MM.1S (cell line): ENCODE measurements at regions not wholly inside any gene's neighbourhood (a gene's known extent, or its start where the extent isn't known, plus 50 kb on each side); places are given as distances from the start of the nearest gene placed in this dataset.

Experiments
- DNase-seq: peaks from one replicate; pipeline ENCODE4 v3.0.0-alpha.2; 2015
- H2AFZ ChIP-seq: fragments of 300-600 bp; sonication (generic); 2 replicates; pipeline ENCODE4 v1.6.0; 2016; ENCODE audit warnings: antibody characterized with exemption, low read length
- H3F3A ChIP-seq: fragments of 300-600 bp; sonication (generic); 2 replicates; pipeline ENCODE4 v1.6.1; 2016; ENCODE audit warnings: mild to moderate bottlenecking, antibody characterized with exemption, low read length, moderate library complexity, mixed read lengths; ENCODE audit not compliant: insufficient read depth
- H3K27ac ChIP-seq: fragments of 300-600 bp; sonication (generic); 2 replicates; pipeline ENCODE4 v1.5.1; 2016; ENCODE audit warnings: mild to moderate bottlenecking, low read length
- H3K27me3 ChIP-seq: fragments of 300-600 bp; sonication (generic); replicated peaks from 2 replicates; pipeline ENCODE4 v1.6.0; 2016; ENCODE audit warnings: low read length; ENCODE audit not compliant: insufficient read depth
- H3K36me3 ChIP-seq: fragments of 300-600 bp; sonication (generic); replicated peaks from 2 replicates; pipeline ENCODE4 v1.6.1; 2016; ENCODE audit warnings: mild to moderate bottlenecking, low read length, mixed read lengths; ENCODE audit not compliant: insufficient read depth
- H3K4me1 ChIP-seq: fragments of 300-600 bp; sonication (generic); 2 replicates; pipeline ENCODE4 v1.6.1; 2016; ENCODE audit warnings: low read length, mixed read lengths
- H3K4me2 ChIP-seq: fragments of 300-600 bp; sonication (generic); 2 replicates; pipeline ENCODE4 v1.6.0; 2016; ENCODE audit warnings: low read depth, low read length
- H3K4me3 ChIP-seq: fragments of 300-600 bp; sonication (generic); 2 replicates; pipeline ENCODE4 v1.5.1; 2016; ENCODE audit warnings: low read length, mixed read lengths
- H3K79me2 ChIP-seq: fragments of 300-600 bp; sonication (generic); 2 replicates; pipeline ENCODE4 v1.6.1; 2016; ENCODE audit warnings: mixed run types, low read length, mixed read lengths
- H3K9ac ChIP-seq: fragments of 300-600 bp; sonication (generic); 2 replicates; pipeline ENCODE4 v1.6.1; 2016; ENCODE audit warnings: low read length, mixed read lengths
- H3K9me2 ChIP-seq: fragments of 300-600 bp; sonication (generic); replicated peaks from 2 replicates; pipeline ENCODE4 v1.6.1; 2016; ENCODE audit warnings: mild to moderate bottlenecking, low read length, mixed read lengths; ENCODE audit not compliant: insufficient read depth
- H3K9me3 ChIP-seq: fragments of 300-600 bp; sonication (generic); replicated peaks from 2 replicates; pipeline ENCODE4 v1.6.1; 2016; ENCODE audit warnings: mild to moderate bottlenecking, low read length, mixed read lengths; ENCODE audit not compliant: insufficient read depth
- H4K20me1 ChIP-seq: fragments of 300-600 bp; sonication (generic); 2 replicates; pipeline ENCODE4 v1.6.1; 2016; ENCODE audit warnings: mild to moderate bottlenecking, low read length, moderate library complexity, mixed read lengths; ENCODE audit not compliant: insufficient read depth
- EZH2 ChIP-seq: fragments of 300-600 bp; sonication (generic); optimal IDR thresholded peaks from 2 replicates; pipeline ENCODE3; 2017; ENCODE audit warnings: low read depth, mild to moderate bottlenecking, antibody characterized with exemption, low read length, mixed read lengths
- EZH2phosphoT487 ChIP-seq: fragments of 300-600 bp; sonication (generic); IDR thresholded peaks from 2 replicates; pipeline ENCODE4 v1.6.1; 2018; ENCODE audit warnings: antibody characterized with exemption, low read length
- TF ChIP-seq, protein P1 (sequence below): fragments of 300-600 bp; sonication (generic); IDR thresholded peaks from 2 replicates; pipeline ENCODE4 v1.5.1; 2016; ENCODE audit warnings: antibody characterized with exemption, low read length, mixed read lengths

DNA sequence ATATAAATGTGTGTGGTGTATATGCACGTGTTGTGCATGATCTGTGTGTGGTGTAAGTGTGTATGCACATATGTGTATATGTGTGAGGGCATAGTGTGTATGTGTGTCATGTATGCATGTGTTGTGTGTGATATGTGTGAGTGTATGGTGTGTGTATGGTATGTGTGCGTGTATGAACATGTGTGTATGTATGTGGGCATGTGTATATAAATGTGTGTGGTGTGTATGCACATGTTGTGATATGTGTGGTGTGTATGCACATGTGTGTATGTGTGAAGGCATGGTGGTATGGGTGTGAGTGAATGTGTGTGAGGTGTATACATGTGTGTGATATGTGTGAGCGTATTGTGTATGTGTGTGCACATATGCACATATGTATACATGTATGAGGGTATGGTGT lies 198.7 kb downstream of the RBFOX3 start:
- Histone ChIP-seq H3F3A (no peaks in the 10 kb centered on the region), H3K4me2 (no peak overlapping the region), H3K9me3 (no peaks in the 10 kb centered on the region), H3K79me2 (no peaks in the 10 kb centered on the region), H3K9me2 (no peaks in the 10 kb centered on the region), H4K20me1 (no peaks in the 10 kb centered on the region), H2AFZ (no peak overlapping the region), H3K36me3 (no peaks in the 10 kb centered on the region), H3K4me3 (no peak overlapping the region), H3K9ac (no peak overlapping the region), H3K4me1 (no peaks in the 10 kb centered on the region), H3K27me3 (peaks cover 100% of the 10 kb centered on the region), H3K27ac (no peak overlapping the region)
- DNase-seq: no peak
- TF ChIP-seq, protein P1, sequence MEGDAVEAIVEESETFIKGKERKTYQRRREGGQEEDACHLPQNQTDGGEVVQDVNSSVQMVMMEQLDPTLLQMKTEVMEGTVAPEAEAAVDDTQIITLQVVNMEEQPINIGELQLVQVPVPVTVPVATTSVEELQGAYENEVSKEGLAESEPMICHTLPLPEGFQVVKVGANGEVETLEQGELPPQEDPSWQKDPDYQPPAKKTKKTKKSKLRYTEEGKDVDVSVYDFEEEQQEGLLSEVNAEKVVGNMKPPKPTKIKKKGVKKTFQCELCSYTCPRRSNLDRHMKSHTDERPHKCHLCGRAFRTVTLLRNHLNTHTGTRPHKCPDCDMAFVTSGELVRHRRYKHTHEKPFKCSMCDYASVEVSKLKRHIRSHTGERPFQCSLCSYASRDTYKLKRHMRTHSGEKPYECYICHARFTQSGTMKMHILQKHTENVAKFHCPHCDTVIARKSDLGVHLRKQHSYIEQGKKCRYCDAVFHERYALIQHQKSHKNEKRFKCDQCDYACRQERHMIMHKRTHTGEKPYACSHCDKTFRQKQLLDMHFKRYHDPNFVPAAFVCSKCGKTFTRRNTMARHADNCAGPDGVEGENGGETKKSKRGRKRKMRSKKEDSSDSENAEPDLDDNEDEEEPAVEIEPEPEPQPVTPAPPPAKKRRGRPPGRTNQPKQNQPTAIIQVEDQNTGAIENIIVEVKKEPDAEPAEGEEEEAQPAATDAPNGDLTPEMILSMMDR: no peak
- TF ChIP-seq EZH2 (no peak), EZH2phosphoT487 (no peak)

DNA sequence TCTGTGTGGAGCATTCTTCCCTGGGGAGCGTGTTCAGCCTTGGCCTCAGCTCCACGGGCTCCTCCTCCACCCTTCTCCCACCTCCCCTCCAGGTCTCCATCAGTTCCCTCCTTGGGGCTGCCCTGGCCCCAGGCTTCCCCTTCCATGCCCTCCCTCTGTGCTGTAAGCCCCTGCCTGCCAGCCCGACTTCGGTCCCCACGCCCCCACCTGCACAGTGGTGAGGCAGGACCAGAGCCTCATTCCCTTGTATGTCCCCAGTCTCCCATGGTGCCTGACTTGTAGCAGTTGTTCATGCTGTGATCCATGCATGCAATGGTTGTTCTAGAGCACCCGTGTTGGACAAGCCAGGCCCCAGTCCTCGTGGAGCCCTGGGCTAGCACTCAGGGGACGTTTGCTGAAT lies 199.4 kb downstream of the RBFOX3 start:
- Histone ChIP-seq H3K36me3 (no peaks in the 10 kb centered on the region), H3K4me2 (no peak overlapping the region), H3K9me3 (no peaks in the 10 kb centered on the region), H3K27ac (no peak overlapping the region), H3K4me1 (no peaks in the 10 kb centered on the region), H3K4me3 (no peak overlapping the region), H2AFZ (no peak overlapping the region), H3F3A (no peaks in the 10 kb centered on the region), H3K9ac (no peak overlapping the region), H4K20me1 (no peaks in the 10 kb centered on the region), H3K9me2 (no peaks in the 10 kb centered on the region), H3K79me2 (no peaks in the 10 kb centered on the region), H3K27me3 (peaks cover 100% of the 10 kb centered on the region)
- TF ChIP-seq, protein P1: no peak
- TF ChIP-seq EZH2 (no peak), EZH2phosphoT487 (no peak)
- DNase-seq: no peak

DNA sequence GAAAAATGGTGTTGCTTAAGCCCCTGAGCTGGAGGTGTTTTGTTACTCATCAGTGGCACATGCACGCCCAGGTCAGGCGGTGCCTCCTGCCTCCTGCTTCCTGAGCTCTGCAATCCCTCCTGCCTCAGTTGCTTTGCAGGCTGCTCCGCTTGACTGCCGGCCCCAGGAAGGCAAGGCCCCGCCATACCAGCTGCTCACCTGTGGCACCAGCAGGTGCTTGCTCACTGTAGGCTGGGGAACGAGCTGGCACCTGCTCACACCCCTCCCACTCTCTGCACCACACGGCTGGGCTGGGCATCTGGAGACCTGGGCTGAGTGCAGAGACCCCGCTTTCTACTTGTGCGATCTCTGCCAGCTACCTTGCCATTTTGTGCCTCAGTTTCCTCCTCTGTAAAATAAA lies 200.2 kb downstream of the RBFOX3 start:
- no peak for DNase-seq
- Histone ChIP-seq H3K79me2 (no peaks in the 10 kb centered on the region), H3K27ac (no peak overlapping the region), H3K27me3 (peaks cover 100% of the 10 kb centered on the region), H3K9me2 (no peaks in the 10 kb centered on the region), H4K20me1 (no peaks in the 10 kb centered on the region), H3F3A (no peaks in the 10 kb centered on the region), H3K9me3 (no peaks in the 10 kb centered on the region), H3K36me3 (no peaks in the 10 kb centered on the region), H3K4me2 (no peak overlapping the region), H2AFZ (no peak overlapping the region), H3K9ac (no peak overlapping the region), H3K4me1 (no peaks in the 10 kb centered on the region), H3K4me3 (no peak overlapping the region)
- TF ChIP-seq EZH2 (no peak), EZH2phosphoT487 (no peak)
- TF ChIP-seq, protein P1: no peak

DNA sequence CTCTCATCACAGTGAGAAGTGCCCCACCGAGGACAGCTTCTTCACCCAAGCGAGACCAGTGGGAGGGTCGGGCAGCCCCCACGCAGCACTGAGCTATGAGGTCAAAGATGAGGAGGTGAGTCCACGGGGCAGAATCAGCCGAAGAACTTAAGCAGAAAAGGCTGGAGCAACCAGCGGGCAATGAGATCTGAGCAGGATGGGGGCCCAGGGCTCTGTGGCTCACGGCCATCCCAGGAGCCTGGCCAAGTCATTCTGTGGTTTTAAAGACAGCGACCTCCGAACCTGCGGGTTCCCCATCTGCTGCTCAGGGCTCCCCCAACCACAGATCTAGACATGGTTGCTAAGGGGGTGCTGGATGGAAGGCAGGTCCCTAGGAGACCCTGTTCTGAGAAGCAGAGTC lies 202.6 kb downstream of the RBFOX3 start:
- no peaks in the 10 kb centered on the region for H3K9me3 ChIP-seq
- peaks cover 98% of the 10 kb centered on the region for H3K27me3 ChIP-seq
- H3K4me1 ChIP-seq: no peaks in the 10 kb centered on the region
- no peak overlapping the region for H3K27ac ChIP-seq
- H3K79me2 ChIP-seq: no peaks in the 10 kb centered on the region
- H3K4me2 ChIP-seq: no peak overlapping the region
- H3K9ac ChIP-seq: no peak overlapping the region
- H3F3A ChIP-seq: no peaks in the 10 kb centered on the region
- H4K20me1 ChIP-seq: no peaks in the 10 kb centered on the region
- H3K9me2 ChIP-seq: no peaks in the 10 kb centered on the region
- no peak overlapping the region for H2AFZ ChIP-seq
- no peaks in the 10 kb centered on the region for H3K36me3 ChIP-seq
- H3K4me3 ChIP-seq: no peak overlapping the region
- DNase-seq: no peak
- TF ChIP-seq EZH2: no peak
- TF ChIP-seq, protein P1: no peak
- TF ChIP-seq EZH2phosphoT487: no peak
